A673 (cell line): ENCODE measurements at regions not wholly inside any gene's neighbourhood (a gene's known extent, or its start where the extent isn't known, plus 50 kb on each side); places are given as distances from the start of the nearest gene placed in this dataset.

Experiments
- BruUV-seq: library from RNA; stranded (reverse); fragments of 400-500 nt; replicated peaks from 2 replicates; lab custom pipeline; 2021; lab: Mats Ljungman, UMichigan
- CTCF ChIA-PET: fragments of 300-600 bp; sonication (Branson Sonifier 250); formaldehyde crosslinking; loops from one replicate; lab custom pipeline; 2022; ENCODE audit warnings: antibody characterized with exemption; lab: Charles Lee
- POLR2A ChIA-PET: fragments of 300-600 bp; sonication (Branson Sonifier 250); formaldehyde crosslinking; loops from one replicate; lab custom pipeline; 2022; ENCODE audit warnings: antibody characterized with exemption; ENCODE audit not compliant: low non-redundant PET; lab: Charles Lee
- DNase-seq: peaks from one replicate; pipeline ENCODE4 v3.0.0-alpha.2; 2015; ENCODE audit warnings: low spot score
- H3K27ac ChIP-seq: fragments of 200-600 bp; sonication (generic); 2 replicates; pipeline ENCODE4 v1.5.1; 2016; ENCODE audit warnings: mixed run types, low read depth, mild to moderate bottlenecking, mixed read lengths, antibody characterized with exemption, low read length; ENCODE audit not compliant: poor library complexity, severe bottlenecking
- H3K27me3 ChIP-seq: fragments of 200-600 bp; sonication (generic); replicated peaks from 2 replicates; pipeline ENCODE4 v1.6.1; 2017; ENCODE audit warnings: mixed run types, low read depth, mild to moderate bottlenecking, mixed read lengths, antibody characterized with exemption, low read length; ENCODE audit not compliant: insufficient read depth, poor library complexity
- H3K36me3 ChIP-seq: fragments of 200-600 bp; sonication (generic); 2 replicates; pipeline ENCODE4 v1.6.1; 2016; ENCODE audit warnings: mixed run types, mild to moderate bottlenecking, mixed read lengths, antibody characterized with exemption, low read length; ENCODE audit not compliant: insufficient read depth, poor library complexity, severe bottlenecking
- H3K4me1 ChIP-seq: fragments of 200-600 bp; sonication (generic); 2 replicates; pipeline ENCODE4 v1.6.1; 2017; ENCODE audit warnings: mixed run types, mild to moderate bottlenecking, mixed read lengths, antibody characterized with exemption, low read length; ENCODE audit not compliant: insufficient read depth, poor library complexity, severe bottlenecking
- H3K4me3 ChIP-seq: fragments of 200-600 bp; sonication (generic); 2 replicates; pipeline ENCODE4 v1.5.1; 2016; ENCODE audit warnings: low read depth, mixed run types, mild to moderate bottlenecking, mixed read lengths, low read length; ENCODE audit not compliant: poor library complexity, severe bottlenecking
- H3K9me3 ChIP-seq: fragments of 200-600 bp; sonication (generic); 2 replicates; pipeline ENCODE4 v1.6.1; 2016; ENCODE audit warnings: mixed run types, low read depth, mild to moderate bottlenecking, mixed read lengths, antibody characterized with exemption, low read length; ENCODE audit not compliant: poor library complexity, severe bottlenecking
- CTCF ChIP-seq: fragments of 300-800, 200-600 bp; sonication (generic); conservative IDR thresholded peaks from 2 replicates; pipeline ENCODE4 v1.5.1; 2017; ENCODE audit warnings: low read depth, mild to moderate bottlenecking, antibody characterized with exemption, low read length, moderate library complexity, mixed read lengths
- EZH2 ChIP-seq: fragments of 200-600 bp; sonication (generic); IDR thresholded peaks from 2 replicates; pipeline ENCODE4 v1.6.1; 2017; ENCODE audit warnings: borderline replicate concordance, low read depth, mild to moderate bottlenecking, mixed read lengths, antibody characterized with exemption, low read length; ENCODE audit not compliant: poor library complexity, severe bottlenecking
- intact Hi-C: fragments of 100-400 bp; cut with micrococcal nuclease; formaldehyde crosslinking; loops from one replicate; pipeline ENCODE4 v1.10.0; 2022; ENCODE audit not compliant: unreplicated experiment

GRCh38 chr10:109428775-109429491 lies 494.4 kb downstream of the XPNPEP1 start:
- Histone ChIP-seq H3K36me3 (no peaks in the 10 kb centered on the region), H3K4me1 (peaks cover 75% of the 10 kb centered on the region), H3K27ac (peak overlapping the region; percentile 75), H3K27me3 (no peaks in the 10 kb centered on the region), H3K9me3 (no peaks in the 10 kb centered on the region), H3K4me3 (no peak overlapping the region)
- ChIA-PET POLR2A (no interaction called here), CTCF (no interaction called here)
- TF ChIP-seq CTCF (no peak), EZH2 (no peak)
- intact Hi-C loops, result loop anchor here (5.0 to 10.0 kb wide), 2 partner anchors 426 to 517 kb away; no protein-coding TSS in a partner anchor
- DNase-seq, result no peak
- no TSS peak for BruUV-seq

DNA sequence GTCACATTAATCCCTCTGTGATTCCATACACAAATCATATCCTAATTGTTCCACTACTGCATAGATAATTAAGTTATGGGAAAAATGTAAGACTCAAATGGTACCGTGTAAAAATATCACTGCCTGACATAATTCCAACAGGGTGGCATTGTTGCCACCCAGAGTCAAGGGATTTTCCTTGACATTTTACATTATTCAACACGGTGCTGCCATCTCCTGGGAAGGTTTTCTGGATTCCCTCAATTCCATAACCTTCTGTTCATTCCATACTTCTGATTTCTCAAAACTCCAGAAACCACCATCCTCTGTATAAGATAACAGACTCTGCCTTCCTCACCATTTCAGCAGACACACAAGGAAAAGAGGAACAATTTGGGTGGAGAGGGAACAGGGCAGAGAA lies 495.9 kb downstream of the XPNPEP1 start:
- peak overlapping the region; percentile 75 for H3K27ac ChIP-seq
- POLR2A ChIA-PET, result no interaction called here
- DNase-seq, result peak; percentile 84
- H3K4me1 ChIP-seq, result peaks cover 82% of the 10 kb centered on the region
- no peaks in the 10 kb centered on the region for H3K9me3 ChIP-seq
- CTCF ChIA-PET, result no interaction called here
- no TSS peak for BruUV-seq
- H3K27me3 ChIP-seq, result no peaks in the 10 kb centered on the region
- intact Hi-C loops, result loop anchor here (1.0 to 10.0 kb wide), 4 partner anchors 41 to 515 kb away; no protein-coding TSS in a partner anchor
- H3K36me3 ChIP-seq, result no peaks in the 10 kb centered on the region
- no peak overlapping the region for H3K4me3 ChIP-seq
- TF ChIP-seq CTCF (peak; percentile 68), EZH2 (no peak)

GRCh38 chr10:109426987-109427386 lies 496.3 kb downstream of the XPNPEP1 start:
- Histone ChIP-seq H3K27me3 (no peaks in the 10 kb centered on the region), H3K4me1 (peaks cover 85% of the 10 kb centered on the region), H3K36me3 (no peaks in the 10 kb centered on the region), H3K27ac (peak overlapping the region; percentile 75), H3K4me3 (no peak overlapping the region), H3K9me3 (no peaks in the 10 kb centered on the region)
- DNase-seq, result no peak
- CTCF ChIA-PET, result no interaction called here
- BruUV-seq, result TSS peak; percentile 72
- intact Hi-C loops, result loop anchor here (1.0 to 10.0 kb wide), 4 partner anchors 40 to 515 kb away; no protein-coding TSS in a partner anchor
- POLR2A ChIA-PET, result no interaction called here
- TF ChIP-seq EZH2 (no peak), CTCF (no peak)
